ENCODE measurements at regions not wholly inside any gene's neighbourhood (a gene's known extent, or its start where the extent isn't known, plus 50 kb on each side); places are given as distances from the start of the nearest gene placed in this dataset.

DNA sequence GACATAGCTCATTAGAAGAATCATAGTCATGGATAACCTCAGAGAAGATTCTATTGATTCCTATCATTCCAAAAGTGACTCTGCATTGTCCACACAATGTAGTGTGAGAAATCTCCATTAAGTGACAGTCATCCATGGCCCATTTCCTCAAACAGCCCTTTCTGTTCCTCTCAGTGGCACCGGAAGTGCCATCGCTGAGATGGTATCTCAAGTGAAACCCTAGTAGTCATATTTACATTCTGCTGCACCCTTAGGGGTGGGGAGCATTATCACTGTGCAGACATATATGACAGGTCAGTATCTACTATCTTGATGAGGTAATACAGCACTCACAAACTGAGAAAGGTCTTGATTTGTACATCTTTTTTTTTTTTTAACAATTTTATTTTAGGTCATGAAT, 55.4 kb upstream of the MIER3 start (continued):
- no peak for TF ChIP-seq REST (IDR thresholded peaks at IDR 0.05)

DNA sequence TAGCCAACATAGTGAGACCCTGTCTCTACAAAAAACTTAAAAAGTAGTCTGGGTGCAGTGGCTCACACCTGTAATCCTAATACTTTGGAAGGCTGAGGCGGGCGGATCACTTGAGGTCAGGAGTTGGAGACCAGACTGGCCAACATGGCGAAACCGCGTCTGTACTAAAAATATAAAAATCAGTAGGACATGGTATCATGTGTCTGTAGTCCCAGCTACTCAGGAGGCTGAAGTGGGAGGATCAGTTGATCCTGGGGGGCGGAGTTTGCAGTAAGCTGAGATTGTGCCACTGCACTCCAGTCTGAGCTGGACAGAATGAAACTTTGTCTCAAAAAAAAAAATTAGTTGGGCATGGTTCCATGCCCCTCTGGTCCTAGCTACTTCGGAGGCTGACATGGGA, 57.9 kb upstream of the MIER3 start:
- no peaks in the 10 kb centered on the region for H3K9me3 ChIP-seq
- TF ChIP-seq ZC3H11A (IDR thresholded peaks at IDR 0.05): no peak
- no peak for TF ChIP-seq HOXB13 (CRISPR knock-in tag; IDR thresholded peaks at IDR 0.05; ENCODE audit: low read depth)
- no peak for TF ChIP-seq GATA3 (IDR thresholded peaks at IDR 0.05; ENCODE audit: borderline replicate concordance)
- no peak for TF ChIP-seq RAD21 (conservative IDR thresholded peaks at IDR 0.05 in 1 of 2, IDR thresholded peaks at IDR 0.05 in 1 of 2)
- TF ChIP-seq CBX8 (IDR thresholded peaks at IDR 0.05): no peak
- no peak for TF ChIP-seq CBX2 (IDR thresholded peaks at IDR 0.05; ENCODE audit: borderline replicate concordance, low read depth)
- no peak for TF ChIP-seq SREBF2 (IDR thresholded peaks at IDR 0.05)
- no peak for TF ChIP-seq POLR2AphosphoS2 (conservative IDR thresholded peaks at IDR 0.05; ENCODE audit: low read length)
- TF ChIP-seq, protein P1, sequence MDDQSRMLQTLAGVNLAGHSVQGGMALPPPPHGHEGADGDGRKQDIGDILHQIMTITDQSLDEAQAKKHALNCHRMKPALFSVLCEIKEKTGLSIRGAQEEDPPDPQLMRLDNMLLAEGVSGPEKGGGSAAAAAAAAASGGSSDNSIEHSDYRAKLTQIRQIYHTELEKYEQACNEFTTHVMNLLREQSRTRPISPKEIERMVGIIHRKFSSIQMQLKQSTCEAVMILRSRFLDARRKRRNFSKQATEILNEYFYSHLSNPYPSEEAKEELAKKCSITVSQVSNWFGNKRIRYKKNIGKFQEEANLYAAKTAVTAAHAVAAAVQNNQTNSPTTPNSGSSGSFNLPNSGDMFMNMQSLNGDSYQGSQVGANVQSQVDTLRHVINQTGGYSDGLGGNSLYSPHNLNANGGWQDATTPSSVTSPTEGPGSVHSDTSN (IDR thresholded peaks at IDR 0.05): no peak
- TF ChIP-seq EHMT2 (IDR thresholded peaks at IDR 0.05; ENCODE audit: low read depth): no peak
- no peak for TF ChIP-seq NFE2L2 (conservative IDR thresholded peaks at IDR 0.05; ENCODE audit: low read length)
- no peak for TF ChIP-seq KDM1A (IDR thresholded peaks at IDR 0.05; ENCODE audit: low read depth)
- TF ChIP-seq FOXS1 (CRISPR knock-in tag; IDR thresholded peaks at IDR 0.05): no peak
- no peak overlapping the region for H3K4me2 ChIP-seq
- H3K27ac ChIP-seq: no peak overlapping the region
- peaks cover 5% of the 10 kb centered on the region; the same call in 2 of the 3 replicates for H3K4me1 ChIP-seq
- no peak overlapping the region for H3K4me3 ChIP-seq
- ATAC-seq: no peak
- ChIA-PET CTCF (no interaction called here), POLR2A (no interaction called here)
- 90% methylated on average over 7 of the region's 7 CpGs for WGBS (ENCODE audit: missing lambda C conversion rate)
- FAIRE-seq: no peak
- DNase-seq (ENCODE audit: low read depth in 1 of 2, low spot score in 1 of 2): no peak

DNA sequence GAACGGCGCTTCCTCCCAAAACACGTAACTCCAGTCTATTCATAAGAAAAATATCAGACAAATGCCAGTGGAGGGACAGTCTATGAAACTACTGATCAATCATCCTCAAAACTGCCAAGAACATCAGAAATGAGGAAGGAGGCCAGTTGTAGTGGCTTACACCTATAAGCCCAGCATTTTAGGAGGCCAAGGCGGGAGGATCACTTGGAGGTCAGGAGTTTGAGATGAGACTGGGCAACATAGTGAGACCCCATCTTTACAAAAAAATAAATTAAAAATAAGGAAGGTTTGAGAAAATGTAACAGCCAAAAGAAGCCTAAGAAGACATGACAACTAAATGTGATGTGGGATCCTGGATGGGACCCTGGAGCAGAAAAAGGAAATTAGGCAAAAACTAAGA, 58.9 kb upstream of the MIER3 start:
- Histone ChIP-seq H3K4me1 (no peaks in the 10 kb centered on the region), H3K4me3 (no peak overlapping the region), H3K4me2 (no peak overlapping the region), H3K9me3 (no peaks in the 10 kb centered on the region), H3K27ac (no peak overlapping the region)
- ChIA-PET POLR2A (no interaction called here), CTCF (interaction anchor here (1.1 kb wide), 1 partner anchor 112 kb away, joined by 3 read pairs; no protein-coding TSS in a partner anchor)
- ATAC-seq (no peak), FAIRE-seq (no peak), DNase-seq (ENCODE audit: low read depth in 1 of 2, low spot score in 1 of 2) (no peak)
- TF ChIP-seq NFE2L2 (conservative IDR thresholded peaks at IDR 0.05; ENCODE audit: low read length): no peak
- TF ChIP-seq HMGXB4 (CRISPR knock-in tag; IDR thresholded peaks at IDR 0.05; ENCODE audit: borderline replicate concordance): no peak
- TF ChIP-seq FOSB (CRISPR knock-in tag; IDR thresholded peaks at IDR 0.05): no peak
- TF ChIP-seq RNF2 (IDR thresholded peaks at IDR 0.05; ENCODE audit: borderline replicate concordance, low read depth): no peak
- TF ChIP-seq CBX8 (IDR thresholded peaks at IDR 0.05): no peak
- no peak for TF ChIP-seq MAZ (IDR thresholded peaks at IDR 0.05; ENCODE audit: borderline replicate concordance, low read depth, low read length)
- no peak for TF ChIP-seq TFCP2L1 (CRISPR knock-in tag; IDR thresholded peaks at IDR 0.05)
- 66% methylated on average over 4 of the region's 4 CpGs for WGBS (ENCODE audit: missing lambda C conversion rate)

Data from A549 (cell line).